ENCODE measurements at regions not wholly inside any gene's neighbourhood (a gene's known extent, or its start where the extent isn't known, plus 50 kb on each side); places are given as distances from the start of the nearest gene placed in this dataset.

GRCh38 chr12:83476006-83476405 is 789.3 kb downstream of the TMTC2 start:
- FAIRE-seq (no peak), DNase-seq (ENCODE audit: insufficient read length) (no peak)
- no peak for TF ChIP-seq TAF1 (IDR thresholded peaks at IDR 0.05; ENCODE audit: borderline replicate concordance, low read depth, low read length)
- no peak for TF ChIP-seq POLR2AphosphoS5 (IDR thresholded peaks at IDR 0.05; ENCODE audit: low read depth, low read length)
- no peak for TF ChIP-seq POLR2A (IDR thresholded peaks at IDR 0.05; ENCODE audit: low read depth, low read length)

- DNase-seq (ENCODE audit: insufficient read length) (no peak), FAIRE-seq (no peak)
- TF ChIP-seq TAF1 (IDR thresholded peaks at IDR 0.05; ENCODE audit: borderline replicate concordance, low read depth, low read length) (no peak), POLR2AphosphoS5 (IDR thresholded peaks at IDR 0.05; ENCODE audit: low read depth, low read length) (no peak), POLR2A (IDR thresholded peaks at IDR 0.05; ENCODE audit: low read depth, low read length) (no peak)
Observed at GRCh38 chr12:83474369-83474768, 787.7 kb downstream of the TMTC2 start.

DNA sequence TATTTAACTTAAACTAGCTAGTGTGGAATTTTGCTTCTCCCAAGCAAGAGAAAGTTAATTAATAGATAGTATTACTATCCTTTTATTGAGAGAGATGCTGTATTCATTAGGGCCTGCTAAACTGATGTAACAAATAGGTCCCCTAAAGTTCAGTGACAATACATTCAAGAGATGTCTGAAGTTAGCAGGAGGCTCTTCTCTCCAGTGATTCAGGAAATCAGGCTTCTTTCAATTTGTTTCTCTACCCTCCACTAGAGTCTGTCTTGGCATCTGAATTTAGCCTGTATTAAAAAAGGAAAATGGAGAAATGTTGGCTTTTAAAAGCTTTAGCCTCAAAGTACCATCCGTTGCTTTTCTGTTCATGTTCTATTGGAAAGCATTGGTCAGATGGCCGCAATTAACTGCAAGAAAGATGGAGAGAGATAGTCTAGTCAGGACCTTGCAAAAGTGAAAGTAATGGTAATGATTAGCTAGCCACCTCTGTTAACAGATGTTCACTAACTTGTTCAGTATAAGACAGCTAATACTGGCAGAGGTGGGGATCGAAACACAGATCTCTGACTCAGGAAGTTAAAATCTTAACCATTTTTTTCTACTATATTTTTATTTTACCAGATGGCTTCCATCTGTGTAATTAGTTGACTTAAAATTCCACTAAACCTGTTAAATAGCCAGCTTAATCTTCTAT is 786.8 kb downstream of the TMTC2 start:
- TF ChIP-seq TAF1 (IDR thresholded peaks at IDR 0.05; ENCODE audit: borderline replicate concordance, low read depth, low read length) (no peak), POLR2AphosphoS5 (IDR thresholded peaks at IDR 0.05; ENCODE audit: low read depth, low read length) (no peak), POLR2A (IDR thresholded peaks at IDR 0.05; ENCODE audit: low read depth, low read length) (no peak)
- DNase-seq (ENCODE audit: insufficient read length) (no peak), FAIRE-seq (no peak)

DNA sequence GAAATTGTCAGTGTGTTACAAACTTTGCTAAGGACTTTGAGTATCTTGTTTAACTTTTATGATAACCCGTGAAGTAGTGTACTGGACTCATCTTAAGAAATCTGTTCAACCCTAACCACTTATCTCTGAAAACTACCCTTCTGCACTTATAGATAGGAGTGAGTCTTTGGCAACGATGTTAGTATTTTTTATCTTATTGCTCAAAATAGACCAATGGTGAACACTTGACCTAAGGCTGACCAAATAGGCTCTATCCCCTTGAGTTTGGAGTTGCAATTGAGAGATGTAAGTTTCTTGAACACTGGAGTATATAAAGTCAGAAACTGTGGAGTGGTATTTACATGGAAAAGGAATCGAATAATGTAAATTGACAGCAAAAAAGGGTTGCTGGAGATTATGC is 786.1 kb downstream of the TMTC2 start:
- FAIRE-seq (no peak), DNase-seq (ENCODE audit: insufficient read length) (no peak)
- no peak for TF ChIP-seq POLR2AphosphoS5 (IDR thresholded peaks at IDR 0.05; ENCODE audit: low read depth, low read length)
- TF ChIP-seq TAF1 (IDR thresholded peaks at IDR 0.05; ENCODE audit: borderline replicate concordance, low read depth, low read length): no peak
- no peak for TF ChIP-seq POLR2A (IDR thresholded peaks at IDR 0.05; ENCODE audit: low read depth, low read length)

- DNase-seq (ENCODE audit: insufficient read length): no peak
- TF ChIP-seq POLR2AphosphoS5 (IDR thresholded peaks at IDR 0.05; ENCODE audit: low read depth, low read length): no peak
- TF ChIP-seq POLR2A (IDR thresholded peaks at IDR 0.05; ENCODE audit: low read depth, low read length): no peak
- TF ChIP-seq TAF1 (IDR thresholded peaks at IDR 0.05; ENCODE audit: borderline replicate concordance, low read depth, low read length): no peak
- no peak for FAIRE-seq
Observed at GRCh38 chr12:83472350-83472749, 785.6 kb downstream of the TMTC2 start.

DNA sequence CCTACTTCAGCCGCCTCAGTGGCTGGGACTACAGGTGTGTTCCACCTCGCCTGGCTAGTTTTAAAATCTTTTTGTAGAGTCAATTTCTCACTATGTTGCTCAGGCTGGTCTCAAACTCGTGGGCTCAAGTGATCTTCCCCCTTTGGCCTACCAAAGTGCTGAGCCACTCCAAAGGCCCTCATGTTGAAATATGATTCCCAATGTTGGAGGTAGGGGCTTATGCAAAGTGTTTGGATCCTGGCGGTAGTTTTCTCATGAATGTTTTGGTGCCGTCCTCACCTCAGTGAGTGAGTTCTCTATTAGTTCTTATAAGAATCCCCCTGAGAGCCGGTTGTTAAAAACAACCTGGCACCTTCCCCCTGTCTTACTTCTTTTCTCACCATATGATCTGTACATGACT is 784.6 kb downstream of the TMTC2 start:
- no peak for FAIRE-seq
- no peak for DNase-seq (ENCODE audit: insufficient read length)
- TF ChIP-seq POLR2AphosphoS5 (IDR thresholded peaks at IDR 0.05; ENCODE audit: low read depth, low read length) (no peak), TAF1 (IDR thresholded peaks at IDR 0.05; ENCODE audit: borderline replicate concordance, low read depth, low read length) (no peak), POLR2A (IDR thresholded peaks at IDR 0.05; ENCODE audit: low read depth, low read length) (no peak)

DNA sequence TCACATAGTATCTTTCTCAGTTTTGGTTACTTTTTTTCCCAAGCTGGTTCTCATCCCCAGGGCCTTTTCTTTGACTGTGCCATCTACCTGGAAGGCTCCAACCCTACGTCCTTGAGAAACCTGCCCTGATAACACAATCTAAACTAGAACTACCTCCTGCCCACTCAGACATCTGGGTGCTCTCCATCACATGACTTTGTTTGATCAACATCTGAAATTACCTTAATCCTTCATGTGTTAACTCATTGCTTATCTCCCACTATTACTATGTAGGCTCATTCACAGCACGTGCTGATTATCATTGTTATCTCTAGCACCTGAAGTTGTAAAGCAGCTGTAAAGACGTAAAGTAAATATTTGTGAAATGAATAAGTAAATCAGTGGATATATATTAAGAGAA is 784.0 kb downstream of the TMTC2 start:
- no peak for DNase-seq (ENCODE audit: insufficient read length)
- no peak for FAIRE-seq
- TF ChIP-seq TAF1 (IDR thresholded peaks at IDR 0.05; ENCODE audit: borderline replicate concordance, low read depth, low read length): no peak
- no peak for TF ChIP-seq POLR2A (IDR thresholded peaks at IDR 0.05; ENCODE audit: low read depth, low read length)
- no peak for TF ChIP-seq POLR2AphosphoS5 (IDR thresholded peaks at IDR 0.05; ENCODE audit: low read depth, low read length)

GRCh38 chr12:83468988-83469908 is 782.5 kb downstream of the TMTC2 start:
- TF ChIP-seq POLR2AphosphoS5 (IDR thresholded peaks at IDR 0.05; ENCODE audit: low read depth, low read length): no peak
- no peak for TF ChIP-seq POLR2A (IDR thresholded peaks at IDR 0.05; ENCODE audit: low read depth, low read length)
- no peak for TF ChIP-seq TAF1 (IDR thresholded peaks at IDR 0.05; ENCODE audit: borderline replicate concordance, low read depth, low read length)
- no peak for FAIRE-seq
- DNase-seq (ENCODE audit: insufficient read length): no peak

DNA sequence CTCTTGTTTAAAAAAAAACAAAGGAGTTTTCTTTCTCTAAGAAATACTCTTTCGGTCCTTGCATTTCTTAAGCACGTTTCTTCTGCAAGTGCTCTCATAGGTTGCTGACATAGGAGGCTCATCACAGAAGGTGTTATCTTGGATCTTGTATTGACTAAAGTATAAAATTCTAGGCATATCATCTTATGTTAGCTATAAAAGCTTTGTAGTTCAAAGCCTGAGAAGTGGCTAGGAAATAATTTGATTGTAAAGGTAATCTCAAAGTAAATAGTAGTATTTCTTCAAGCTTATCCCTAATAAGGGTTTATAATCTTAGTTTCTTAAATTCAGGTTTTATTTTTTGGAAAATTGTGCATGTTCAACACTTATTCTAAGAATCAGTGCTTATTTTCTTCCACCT is 778.9 kb downstream of the TMTC2 start:
- TF ChIP-seq POLR2AphosphoS5 (IDR thresholded peaks at IDR 0.05; ENCODE audit: low read depth, low read length): no peak
- TF ChIP-seq POLR2A (IDR thresholded peaks at IDR 0.05; ENCODE audit: low read depth, low read length): no peak
- no peak for FAIRE-seq

DNA sequence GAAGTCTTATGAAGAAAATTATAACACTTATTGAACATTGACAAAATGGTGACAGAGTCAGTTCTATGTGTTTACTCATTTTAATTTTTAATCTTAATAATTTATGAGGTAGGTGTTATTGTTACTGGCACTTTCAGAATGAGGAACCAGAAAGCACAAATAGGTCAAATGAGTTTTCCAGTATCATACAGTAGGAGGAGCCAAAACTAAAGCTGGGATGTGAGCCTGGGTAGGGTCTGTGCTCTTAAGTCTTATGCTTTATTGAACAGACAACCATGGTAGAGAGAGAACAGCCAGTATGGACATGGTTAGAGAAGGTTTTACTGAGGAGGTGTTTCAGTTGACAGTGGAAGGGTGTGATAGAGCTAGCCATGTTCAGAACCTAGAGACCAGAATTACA is 775.7 kb downstream of the TMTC2 start:
- DNase-seq (ENCODE audit: insufficient read length) (no peak), FAIRE-seq (no peak)

More for the DNA sequence above, 778.9 kb downstream of the TMTC2 start:
- DNase-seq (ENCODE audit: insufficient read length): no peak

DNA sequence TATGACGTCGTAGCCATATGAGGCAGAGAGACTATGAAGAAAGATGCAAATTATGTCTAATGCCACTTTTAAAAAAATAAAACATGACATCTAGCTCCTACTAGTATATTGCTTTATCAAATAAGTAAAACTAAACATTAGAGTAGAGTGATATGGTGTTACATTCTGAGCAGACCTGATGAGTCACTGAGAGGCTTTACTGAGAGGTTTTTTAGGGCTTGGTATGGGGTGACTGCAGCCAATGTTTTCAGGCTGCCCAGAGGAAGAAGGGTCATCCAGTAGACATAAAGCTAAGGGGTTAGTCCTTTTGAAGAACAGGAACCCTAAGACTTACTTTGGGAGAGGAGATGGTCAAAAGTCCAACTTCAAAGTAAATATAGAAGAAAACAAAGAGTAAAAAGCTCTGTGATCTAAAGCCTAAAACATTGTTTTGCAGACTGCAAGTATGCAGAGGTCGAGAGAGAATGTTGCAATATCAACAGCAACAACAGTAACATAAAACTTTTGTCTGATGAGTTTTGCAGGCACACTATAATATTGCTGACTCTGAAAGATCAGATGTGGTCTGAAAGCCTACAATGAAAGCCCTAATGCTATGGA is 774.7 kb downstream of the TMTC2 start:
- TF ChIP-seq POLR2A (IDR thresholded peaks at IDR 0.05; ENCODE audit: low read depth, low read length): no peak
- TF ChIP-seq POLR2AphosphoS5 (IDR thresholded peaks at IDR 0.05; ENCODE audit: low read depth, low read length): no peak
- no peak for TF ChIP-seq TAF1 (IDR thresholded peaks at IDR 0.05; ENCODE audit: borderline replicate concordance, low read depth, low read length)
- DNase-seq (ENCODE audit: insufficient read length) (no peak), FAIRE-seq (no peak)

More for the DNA sequence above, 775.7 kb downstream of the TMTC2 start:
- no peak for TF ChIP-seq POLR2A (IDR thresholded peaks at IDR 0.05; ENCODE audit: low read depth, low read length)
- TF ChIP-seq POLR2AphosphoS5 (IDR thresholded peaks at IDR 0.05; ENCODE audit: low read depth, low read length): no peak
- no peak for TF ChIP-seq TAF1 (IDR thresholded peaks at IDR 0.05; ENCODE audit: borderline replicate concordance, low read depth, low read length)
